ENCODE measurements at regions not wholly inside any gene's neighbourhood (a gene's known extent, or its start where the extent isn't known, plus 50 kb on each side); places are given as distances from the start of the nearest gene placed in this dataset.
A peak's percentile ranks its signal among the peaks of the same experiment; 100 is the strongest.

DNA sequence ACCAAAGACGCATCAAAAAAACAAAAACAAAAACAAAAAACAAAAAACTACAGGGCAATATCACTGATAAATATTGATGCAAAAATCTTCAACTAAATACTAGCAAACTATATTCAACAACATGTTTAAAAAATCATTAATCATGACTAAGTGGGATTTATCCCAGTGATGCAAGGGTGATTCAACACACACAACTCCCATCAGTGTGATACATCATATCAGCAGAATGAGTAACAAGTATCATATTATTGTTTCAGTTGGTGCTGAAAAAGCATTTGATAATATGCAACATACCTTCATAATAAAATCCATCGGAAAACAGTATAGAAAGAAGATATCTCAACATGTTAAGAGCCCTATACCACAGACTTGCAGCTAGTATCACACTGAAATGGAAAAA, 953.0 kb downstream of the AMY1C start:
- intact Hi-C loops (cut with micrococcal nuclease; ENCODE audit: unreplicated experiment), result no loop called here
- Histone ChIP-seq H3K27ac (ENCODE audit: low read depth, low read length, poor library complexity, severe bottlenecking) (no peak overlapping the region), H3K9me3 (ENCODE audit: low read length) (no peaks in the 10 kb centered on the region), H2AFZ (ENCODE audit: low read length) (no peak overlapping the region), H3K4me1 (ENCODE audit: insufficient read depth, low read length, poor library complexity, severe bottlenecking) (no peaks in the 10 kb centered on the region), H3K9me2 (ENCODE audit: insufficient read depth, low read length) (no peaks in the 10 kb centered on the region), H3K36me3 (ENCODE audit: insufficient read depth, low read length) (no peaks in the 10 kb centered on the region), H3K79me2 (ENCODE audit: insufficient read depth, low read depth, low read length) (no peaks in the 10 kb centered on the region), H3K4me3 (ENCODE audit: low read depth, low read length, poor library complexity, severe bottlenecking) (no peak overlapping the region), H3K4me2 (ENCODE audit: low read length) (no peak overlapping the region), H4K20me1 (ENCODE audit: insufficient read depth, low read length) (no peaks in the 10 kb centered on the region)
- BruUV-seq (replicated peaks), result no TSS peak
- ChIA-PET POLR2A (interaction anchor here (0.6 kb wide), 1 partner anchor 42 kb away, joined by 3 read pairs; no protein-coding TSS in a partner anchor), CTCF (ENCODE audit: unreplicated experiment) (no interaction called here)
- TF ChIP-seq, protein P1, sequence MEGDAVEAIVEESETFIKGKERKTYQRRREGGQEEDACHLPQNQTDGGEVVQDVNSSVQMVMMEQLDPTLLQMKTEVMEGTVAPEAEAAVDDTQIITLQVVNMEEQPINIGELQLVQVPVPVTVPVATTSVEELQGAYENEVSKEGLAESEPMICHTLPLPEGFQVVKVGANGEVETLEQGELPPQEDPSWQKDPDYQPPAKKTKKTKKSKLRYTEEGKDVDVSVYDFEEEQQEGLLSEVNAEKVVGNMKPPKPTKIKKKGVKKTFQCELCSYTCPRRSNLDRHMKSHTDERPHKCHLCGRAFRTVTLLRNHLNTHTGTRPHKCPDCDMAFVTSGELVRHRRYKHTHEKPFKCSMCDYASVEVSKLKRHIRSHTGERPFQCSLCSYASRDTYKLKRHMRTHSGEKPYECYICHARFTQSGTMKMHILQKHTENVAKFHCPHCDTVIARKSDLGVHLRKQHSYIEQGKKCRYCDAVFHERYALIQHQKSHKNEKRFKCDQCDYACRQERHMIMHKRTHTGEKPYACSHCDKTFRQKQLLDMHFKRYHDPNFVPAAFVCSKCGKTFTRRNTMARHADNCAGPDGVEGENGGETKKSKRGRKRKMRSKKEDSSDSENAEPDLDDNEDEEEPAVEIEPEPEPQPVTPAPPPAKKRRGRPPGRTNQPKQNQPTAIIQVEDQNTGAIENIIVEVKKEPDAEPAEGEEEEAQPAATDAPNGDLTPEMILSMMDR (conservative IDR thresholded peaks at IDR 0.05; ENCODE audit: low read length), result no peak
- no peak for TF ChIP-seq EZH2phosphoT487 (IDR thresholded peaks at IDR 0.05; ENCODE audit: borderline replicate concordance, low read depth, low read length)
- no peak for DNase-seq (ENCODE audit: low spot score)

DNA sequence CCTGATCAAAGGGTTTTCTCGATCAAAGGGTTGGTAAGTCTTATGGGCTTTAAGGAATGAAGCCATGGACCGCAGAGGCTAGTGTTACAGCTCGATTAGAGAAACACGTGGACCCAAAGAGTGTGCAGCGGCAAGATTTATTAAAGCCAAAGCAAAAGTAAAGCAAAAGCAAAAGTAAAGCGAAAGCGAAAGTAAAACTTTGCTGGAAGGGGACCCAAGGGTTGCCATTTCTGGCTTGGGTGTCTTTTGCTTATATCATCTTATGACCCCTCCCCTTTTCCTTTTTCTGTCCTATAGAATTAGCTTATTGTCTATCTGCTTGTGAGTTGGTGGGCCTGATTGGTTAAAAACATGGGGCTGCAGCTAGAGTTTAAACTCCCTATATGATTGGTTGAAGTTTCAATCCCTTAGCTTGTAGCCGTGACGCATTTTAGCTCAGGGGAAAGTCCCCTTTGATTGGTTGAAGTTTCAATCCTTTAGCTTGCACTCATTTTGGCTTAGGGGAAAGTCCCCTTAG, 957.0 kb downstream of the AMY1C start:
- TF ChIP-seq, protein P1 (conservative IDR thresholded peaks at IDR 0.05; ENCODE audit: low read length), result no peak
- no peak for TF ChIP-seq EZH2phosphoT487 (IDR thresholded peaks at IDR 0.05; ENCODE audit: borderline replicate concordance, low read depth, low read length)
- peak; percentile 16 for DNase-seq (ENCODE audit: low spot score)
- CTCF ChIA-PET (ENCODE audit: unreplicated experiment), result no interaction called here
- H3K27ac ChIP-seq (ENCODE audit: low read depth, low read length, poor library complexity, severe bottlenecking), result no peak overlapping the region
- 0 out of 2 replicates have a peak overlapping the region, but pooled peaks have one; percentile 22 for H3K4me2 ChIP-seq (ENCODE audit: low read length)
- no peaks in the 10 kb centered on the region for H3K79me2 ChIP-seq (ENCODE audit: insufficient read depth, low read depth, low read length)
- H4K20me1 ChIP-seq (ENCODE audit: insufficient read depth, low read length), result no peaks in the 10 kb centered on the region
- peak overlapping the region; percentile 36 for H3K4me3 ChIP-seq (ENCODE audit: low read depth, low read length, poor library complexity, severe bottlenecking)
- BruUV-seq (replicated peaks), result no TSS peak
- peak overlapping the region; percentile 83 for H2AFZ ChIP-seq (ENCODE audit: low read length)
- no peaks in the 10 kb centered on the region for H3K9me2 ChIP-seq (ENCODE audit: insufficient read depth, low read length)
- POLR2A ChIA-PET, result interaction anchor here (0.5 kb wide), 1 partner anchor 58 kb away, joined by 4 read pairs; no protein-coding TSS in a partner anchor
- no peaks in the 10 kb centered on the region for H3K36me3 ChIP-seq (ENCODE audit: insufficient read depth, low read length)
- no peaks in the 10 kb centered on the region for H3K4me1 ChIP-seq (ENCODE audit: insufficient read depth, low read length, poor library complexity, severe bottlenecking)
- no peaks in the 10 kb centered on the region for H3K9me3 ChIP-seq (ENCODE audit: low read length)
- intact Hi-C loops (cut with micrococcal nuclease; ENCODE audit: unreplicated experiment), result no loop called here

DNA sequence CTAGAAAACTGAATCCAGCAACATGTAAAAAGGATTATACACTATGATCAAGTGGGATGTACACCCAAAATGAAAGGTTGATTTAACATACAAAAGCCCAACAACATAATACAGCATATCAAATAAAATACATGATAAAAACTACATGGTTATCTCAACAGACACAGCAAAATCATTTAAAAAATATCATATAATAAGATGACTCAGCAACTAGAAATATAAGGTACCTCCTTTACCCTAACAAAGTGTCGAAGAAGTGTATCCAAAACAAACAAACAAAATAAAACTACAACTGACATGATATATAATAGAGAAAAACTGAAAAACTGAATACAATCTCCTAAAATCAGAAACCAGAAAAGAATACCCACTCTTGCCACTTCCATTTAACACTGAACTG, 969.1 kb downstream of the AMY1C start:
- H3K9me3 ChIP-seq (ENCODE audit: low read length), result no peaks in the 10 kb centered on the region
- no peak for DNase-seq (ENCODE audit: low spot score)
- no peaks in the 10 kb centered on the region for H3K79me2 ChIP-seq (ENCODE audit: insufficient read depth, low read depth, low read length)

More for the DNA sequence above, 969.1 kb downstream of the AMY1C start:
- Histone ChIP-seq H3K4me1 (ENCODE audit: insufficient read depth, low read length, poor library complexity, severe bottlenecking) (no peaks in the 10 kb centered on the region), H3K4me3 (ENCODE audit: low read depth, low read length, poor library complexity, severe bottlenecking) (no peak overlapping the region), H3K9me2 (ENCODE audit: insufficient read depth, low read length) (no peaks in the 10 kb centered on the region), H4K20me1 (ENCODE audit: insufficient read depth, low read length) (no peaks in the 10 kb centered on the region), H3K27ac (ENCODE audit: low read depth, low read length, poor library complexity, severe bottlenecking) (no peak overlapping the region), H2AFZ (ENCODE audit: low read length) (no peak overlapping the region), H3K4me2 (ENCODE audit: low read length) (no peak overlapping the region), H3K36me3 (ENCODE audit: insufficient read depth, low read length) (no peaks in the 10 kb centered on the region)
- intact Hi-C loops (cut with micrococcal nuclease; ENCODE audit: unreplicated experiment), result no loop called here
- POLR2A ChIA-PET, result no interaction called here
- no TSS peak for BruUV-seq (replicated peaks)
- CTCF ChIA-PET (ENCODE audit: unreplicated experiment), result no interaction called here
- TF ChIP-seq, protein P1 (conservative IDR thresholded peaks at IDR 0.05; ENCODE audit: low read length), result no peak
- no peak for TF ChIP-seq EZH2phosphoT487 (IDR thresholded peaks at IDR 0.05; ENCODE audit: borderline replicate concordance, low read depth, low read length)

Data from OCI-LY7 (cell line).